DND-41 (cell line): ENCODE measurements at regions not wholly inside any gene's neighbourhood (a gene's known extent, or its start where the extent isn't known, plus 50 kb on each side); places are given as distances from the start of the nearest gene placed in this dataset.

Experiments
- CTCF ChIP-seq: IDR thresholded peaks from 2 replicates; pipeline ENCODE4 v1.5.1; 2012; ENCODE audit warnings: borderline replicate concordance, low read length, moderate library complexity, mild to moderate bottlenecking; ENCODE audit not compliant: poor library complexity, severe bottlenecking; ENCODE audit errors: extremely low read depth
- EZH2 ChIP-seq: IDR thresholded peaks from 3 replicates; pipeline ENCODE4 v1.6.1; 2012; ENCODE audit warnings: borderline replicate concordance, low read depth, mild to moderate bottlenecking, moderate library complexity, low read length, inconsistent platforms; ENCODE audit not compliant: severe bottlenecking

DNA sequence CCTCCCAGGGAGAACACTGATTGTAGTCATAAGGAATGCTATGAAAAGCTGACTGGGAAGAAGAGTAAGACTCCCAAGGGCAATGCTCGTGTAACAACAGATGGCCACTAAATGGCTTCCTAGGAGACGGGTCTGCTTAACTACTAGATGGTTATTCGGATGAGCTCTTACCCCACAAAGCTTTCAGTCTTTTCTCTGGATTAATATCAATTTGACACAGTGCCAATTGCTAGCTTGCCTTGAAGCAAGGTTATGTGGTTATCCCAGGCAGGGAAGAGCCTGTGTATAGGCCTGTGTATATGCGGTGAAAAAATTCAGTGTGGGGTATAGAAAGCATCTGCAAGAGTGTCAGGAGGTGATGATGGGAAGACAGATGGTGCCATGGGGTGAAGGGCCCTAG is 86.4 kb upstream of the NOX3 start:
- TF ChIP-seq CTCF (no peak), EZH2 (no peak)
